Central memory CD8-positive, alpha-beta T cell (primary cell): ENCODE measurements at regions not wholly inside any gene's neighbourhood (a gene's known extent, or its start where the extent isn't known, plus 50 kb on each side); places are given as distances from the start of the nearest gene placed in this dataset.
"Not testable (repeated sequence)": the region's sequence is repeated elsewhere in the genome, so short reads cannot be mapped to it uniquely, and the experiment has no call there.

ENCODE experiments used
- ATAC-seq: fragments of 150-1000 bp; cut with Tn5 transposase; replicated peaks from 2 replicates; pipeline ENCODE4 v1.10.0; 2022; ENCODE audit warnings: mild to moderate bottlenecking, moderate FRiP score, moderate number of reproducible peaks; ENCODE audit not compliant: poor library complexity, severe bottlenecking; ENCODE audit errors: extremely low read depth
- DNase-seq, 2 donors: peaks; one replicate each; pipeline ENCODE4 v3.0.0; 2021; ENCODE audit warnings: low spot score in 2 of 2
- H3K27ac Mint-ChIP-seq: one replicate; pipeline ENCODE4 v1.8.0; 2022; ENCODE audit warnings: low read depth, mild to moderate bottlenecking, moderate library complexity, mixed read lengths
- H3K27me3 Mint-ChIP-seq: one replicate; pipeline ENCODE4 v1.8.0; 2022; ENCODE audit warnings: mixed read lengths
- H3K36me3 Mint-ChIP-seq: one replicate; pipeline ENCODE4 v1.8.0; 2022; ENCODE audit warnings: mild to moderate bottlenecking, moderate library complexity, mixed read lengths; ENCODE audit not compliant: insufficient read depth
- H3K4me1 Mint-ChIP-seq: one replicate; pipeline ENCODE4 v1.8.0; 2022; ENCODE audit warnings: mixed read lengths
- H3K4me3 Mint-ChIP-seq: one replicate; pipeline ENCODE4 v1.8.0; 2022; ENCODE audit warnings: mild to moderate bottlenecking, moderate library complexity, mixed read lengths
- H3K9me3 Mint-ChIP-seq: one replicate; pipeline ENCODE4 v1.8.0; 2022; ENCODE audit warnings: mixed read lengths

DNA sequence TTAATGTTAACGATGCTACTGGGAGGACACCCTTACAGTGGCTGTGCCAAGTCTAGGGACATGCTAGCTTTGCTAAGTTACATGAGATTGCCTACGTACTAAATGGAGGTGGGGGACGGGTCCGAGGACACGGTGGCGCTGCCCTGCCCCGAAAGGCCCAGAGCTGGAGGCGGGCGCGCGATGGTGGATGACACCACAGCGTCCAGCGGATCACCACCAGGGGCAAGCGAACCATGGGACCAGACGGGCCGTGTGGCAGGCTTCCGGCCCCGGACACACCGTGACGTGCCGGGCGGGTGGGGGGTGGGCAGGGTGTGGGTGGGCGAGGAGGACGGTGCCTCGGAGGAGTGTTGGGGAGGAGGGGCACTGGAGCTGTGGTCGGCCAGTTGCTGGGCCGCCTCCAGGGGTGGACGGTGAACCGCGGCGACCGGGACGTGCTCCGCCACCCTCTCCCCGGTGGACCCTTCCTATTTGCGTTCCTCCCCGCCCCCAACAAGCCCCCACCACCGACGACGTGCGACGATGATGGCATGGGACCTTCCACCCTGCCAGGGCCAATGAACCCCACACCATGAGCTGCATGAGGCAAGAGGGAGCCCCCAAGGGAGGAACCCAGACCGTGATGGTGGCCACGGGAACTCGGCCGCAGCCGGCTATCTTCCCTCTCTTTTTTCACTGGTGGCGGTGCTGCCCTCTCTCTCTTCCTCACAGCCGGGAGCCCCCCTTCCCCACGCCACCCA is 773.3 kb upstream of the DEFB115 start:
- H3K27ac Mint-ChIP-seq: no peak overlapping the region
- H3K36me3 Mint-ChIP-seq: peaks cover 3% of the 10 kb centered on the region
- H3K27me3 Mint-ChIP-seq: peaks cover 6% of the 10 kb centered on the region
- H3K9me3 Mint-ChIP-seq: peaks cover 14% of the 10 kb centered on the region
- ATAC-seq (no peak), DNase-seq (no peak)
- H3K4me1 Mint-ChIP-seq: no peaks in the 10 kb centered on the region
- no peak overlapping the region for H3K4me3 Mint-ChIP-seq

DNA sequence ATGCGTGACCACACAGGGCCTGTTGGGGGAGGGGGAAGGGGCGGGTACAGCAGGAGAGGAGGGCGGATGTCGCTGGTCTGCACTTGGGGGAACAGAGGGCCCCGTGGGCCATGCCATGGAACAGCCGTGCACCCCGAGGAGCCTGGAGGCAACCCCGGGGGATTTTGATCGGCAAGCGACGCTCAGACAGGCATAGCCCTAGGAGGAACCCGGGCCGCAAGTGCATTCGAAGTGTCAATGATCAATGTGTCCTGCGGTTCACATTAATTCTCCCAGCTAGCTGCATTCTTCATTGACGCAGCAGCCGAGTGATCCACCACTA is 772.8 kb upstream of the DEFB115 start:
- DNase-seq (no peak), ATAC-seq (no peak)
- peaks cover 3% of the 10 kb centered on the region for H3K36me3 Mint-ChIP-seq
- no peak overlapping the region for H3K27ac Mint-ChIP-seq
- H3K4me1 Mint-ChIP-seq: no peaks in the 10 kb centered on the region
- peaks cover 6% of the 10 kb centered on the region for H3K27me3 Mint-ChIP-seq
- H3K4me3 Mint-ChIP-seq: no peak overlapping the region
- peaks cover 14% of the 10 kb centered on the region for H3K9me3 Mint-ChIP-seq

- peaks cover 14% of the 10 kb centered on the region for H3K9me3 Mint-ChIP-seq
- DNase-seq (no peak), ATAC-seq (no peak)
- no peak overlapping the region for H3K4me3 Mint-ChIP-seq
- H3K36me3 Mint-ChIP-seq: peaks cover 3% of the 10 kb centered on the region
- no peaks in the 10 kb centered on the region for H3K4me1 Mint-ChIP-seq
- peaks cover 6% of the 10 kb centered on the region for H3K27me3 Mint-ChIP-seq
- H3K27ac Mint-ChIP-seq: peak overlapping the region; percentile 55
Measured at GRCh38 chr20:30485331-30486102, 771.9 kb upstream of the DEFB115 start.

DNA sequence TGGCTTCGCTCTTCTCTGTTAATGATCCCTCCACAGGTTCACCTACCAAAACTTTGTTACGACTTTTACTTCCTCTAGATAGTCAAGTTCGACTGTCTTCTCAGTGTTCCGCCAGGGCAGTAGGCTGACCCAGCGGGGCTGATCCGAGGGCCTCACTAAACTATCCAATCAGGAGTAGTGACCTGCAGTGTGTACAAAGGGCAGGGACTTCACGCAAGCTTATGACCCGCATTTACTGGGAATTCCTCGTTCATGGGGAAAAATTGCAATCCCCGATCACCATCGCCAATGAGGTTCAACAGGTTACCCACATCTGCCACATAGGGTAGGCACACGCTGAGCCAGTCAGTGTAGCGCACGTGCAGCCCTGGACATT is 771.4 kb upstream of the DEFB115 start:
- H3K9me3 Mint-ChIP-seq: peaks cover 18% of the 10 kb centered on the region
- ATAC-seq: no peak
- DNase-seq: no peak
- peaks cover 6% of the 10 kb centered on the region for H3K27me3 Mint-ChIP-seq
- peak overlapping the region; percentile 55 for H3K27ac Mint-ChIP-seq
- H3K4me3 Mint-ChIP-seq: no peak overlapping the region
- H3K36me3 Mint-ChIP-seq: peaks cover 3% of the 10 kb centered on the region
- no peaks in the 10 kb centered on the region for H3K4me1 Mint-ChIP-seq

GRCh38 chr20:30487461-30487860 is 770.0 kb upstream of the DEFB115 start:
- not testable (repeated sequence) for H3K27ac Mint-ChIP-seq, ATAC-seq
- H3K9me3 Mint-ChIP-seq: peaks cover 19% of the 10 kb centered on the region

DNA sequence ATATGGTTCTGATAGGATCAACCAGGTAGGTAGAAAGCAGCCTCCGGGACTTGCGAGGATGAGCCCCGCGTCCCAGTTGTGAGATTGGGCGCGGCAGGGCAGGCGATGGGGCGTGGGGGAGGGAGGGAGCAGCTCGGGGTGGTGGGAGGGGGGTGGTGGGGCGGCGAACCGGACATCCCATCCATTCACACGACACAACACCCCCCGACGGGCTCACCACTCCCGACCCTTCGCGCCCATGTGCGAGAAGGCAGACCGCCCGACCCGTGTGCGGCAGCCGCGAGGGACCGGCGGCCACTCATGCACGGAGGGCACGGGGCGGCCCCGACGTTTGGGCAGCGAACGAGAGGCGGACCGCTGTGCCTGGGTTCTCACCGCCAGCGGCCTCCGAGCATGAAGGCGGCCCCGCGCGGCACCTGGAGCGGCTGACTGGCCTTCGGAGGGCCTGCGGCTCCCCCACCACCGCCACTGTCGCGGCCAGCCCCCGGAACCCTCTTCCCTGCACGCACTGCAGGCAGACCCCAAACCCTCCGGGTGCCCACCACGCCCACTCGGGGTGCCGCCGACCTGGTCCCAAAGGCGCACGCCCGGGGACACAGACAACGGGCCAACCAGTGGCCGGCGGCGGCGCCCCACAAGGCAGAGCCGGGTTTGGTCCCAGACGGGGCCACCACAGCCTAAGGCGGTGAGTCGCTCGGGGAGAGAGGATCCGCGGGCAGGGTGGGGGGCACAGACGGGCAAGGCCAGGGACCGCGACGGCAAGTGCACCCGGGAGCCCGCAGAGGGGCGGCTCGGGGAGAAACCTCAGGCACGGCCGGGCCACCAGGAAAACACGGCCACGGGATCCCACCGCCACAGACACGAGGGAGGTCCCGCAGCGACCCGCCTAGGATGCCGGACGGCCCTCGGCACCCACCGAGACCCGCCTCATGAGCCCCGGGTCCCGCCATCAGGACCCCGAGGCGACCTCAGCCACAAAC is 769.2 kb upstream of the DEFB115 start:
- H3K36me3 Mint-ChIP-seq: peaks cover 3% of the 10 kb centered on the region
- ATAC-seq: no peak
- DNase-seq: no peak
- H3K27me3 Mint-ChIP-seq: peaks cover 6% of the 10 kb centered on the region
- no peaks in the 10 kb centered on the region for H3K4me1 Mint-ChIP-seq
- no peak overlapping the region for H3K27ac Mint-ChIP-seq
- H3K9me3 Mint-ChIP-seq: peaks cover 19% of the 10 kb centered on the region
- H3K4me3 Mint-ChIP-seq: no peak overlapping the region

More at GRCh38 chr20:30487461-30487860, 770.0 kb upstream of the DEFB115 start:
- not testable (repeated sequence) for H3K36me3 Mint-ChIP-seq, H3K4me3 Mint-ChIP-seq, H3K27me3 Mint-ChIP-seq, H3K4me1 Mint-ChIP-seq, DNase-seq

DNA sequence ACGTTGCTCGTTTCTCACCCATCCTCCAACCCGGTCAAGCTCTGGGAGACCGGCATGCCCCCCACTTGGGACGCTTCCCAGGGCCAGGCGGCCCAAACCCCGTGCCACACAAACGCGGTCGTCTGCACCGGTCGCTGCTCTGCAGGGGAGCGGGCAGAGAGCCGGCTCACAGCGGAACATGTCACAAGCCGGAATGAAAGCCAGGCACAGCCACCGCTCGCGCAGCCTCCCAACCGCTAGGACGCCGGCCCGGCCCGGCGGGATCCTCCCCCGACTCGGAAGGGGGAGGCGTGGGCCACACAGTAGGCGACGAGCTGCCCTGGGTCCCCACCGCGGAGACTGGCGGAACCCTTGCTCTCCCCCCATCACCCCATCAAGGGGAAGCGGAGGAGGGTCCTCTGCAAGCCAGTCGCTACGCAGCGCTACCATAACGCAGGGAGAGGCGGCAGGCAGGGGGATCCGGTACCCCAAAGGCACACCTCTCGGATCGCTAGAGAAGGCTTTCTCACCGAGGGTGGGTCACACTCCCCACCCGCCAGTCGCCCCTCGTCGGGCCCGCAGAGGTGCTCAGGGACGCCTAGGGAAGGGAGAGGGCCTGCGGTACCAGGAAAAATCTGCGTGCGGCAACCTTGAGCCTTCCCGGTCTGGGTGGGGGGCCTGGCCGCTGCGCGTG is 768.4 kb upstream of the DEFB115 start:
- Mint-ChIP-seq H3K9me3 (peaks cover 11% of the 10 kb centered on the region), H3K27me3 (peaks cover 6% of the 10 kb centered on the region), H3K4me3 (no peak overlapping the region), H3K27ac (no peak overlapping the region), H3K36me3 (peaks cover 3% of the 10 kb centered on the region), H3K4me1 (no peaks in the 10 kb centered on the region)
- DNase-seq: no peak
- no peak for ATAC-seq

DNA sequence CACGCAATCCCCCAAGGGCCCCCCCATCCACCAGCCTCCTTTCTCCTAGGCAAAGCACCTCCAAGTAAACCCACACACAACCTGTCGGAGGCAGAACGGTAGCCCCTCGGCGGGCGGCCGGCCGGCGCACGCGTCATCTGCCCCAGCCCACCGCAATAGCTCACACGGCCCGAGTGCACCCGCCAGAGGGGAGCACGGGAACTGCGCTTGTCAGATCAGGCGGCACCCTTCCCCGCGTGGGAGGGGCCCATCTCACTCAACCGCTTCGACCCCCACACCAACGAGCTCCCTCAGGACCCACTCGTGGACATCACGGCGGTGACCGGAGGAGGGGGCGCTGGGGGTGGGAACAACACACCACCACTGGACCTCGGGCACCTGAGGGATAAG is 767.9 kb upstream of the DEFB115 start:
- no peak overlapping the region for H3K27ac Mint-ChIP-seq
- no peak overlapping the region for H3K4me3 Mint-ChIP-seq
- H3K36me3 Mint-ChIP-seq: peaks cover 3% of the 10 kb centered on the region
- ATAC-seq (no peak), DNase-seq (no peak)
- no peaks in the 10 kb centered on the region for H3K4me1 Mint-ChIP-seq
- H3K27me3 Mint-ChIP-seq: peaks cover 6% of the 10 kb centered on the region
- peaks cover 11% of the 10 kb centered on the region for H3K9me3 Mint-ChIP-seq

GRCh38 chr20:30491016-30491415 is 766.4 kb upstream of the DEFB115 start:
- Mint-ChIP-seq H3K36me3 (peaks cover 3% of the 10 kb centered on the region), H3K9me3 (peaks cover 8% of the 10 kb centered on the region), H3K4me3 (no peak overlapping the region), H3K27me3 (peaks cover 6% of the 10 kb centered on the region), H3K27ac (no peak overlapping the region), H3K4me1 (no peaks in the 10 kb centered on the region)
- no peak for ATAC-seq
- DNase-seq: no peak

DNA sequence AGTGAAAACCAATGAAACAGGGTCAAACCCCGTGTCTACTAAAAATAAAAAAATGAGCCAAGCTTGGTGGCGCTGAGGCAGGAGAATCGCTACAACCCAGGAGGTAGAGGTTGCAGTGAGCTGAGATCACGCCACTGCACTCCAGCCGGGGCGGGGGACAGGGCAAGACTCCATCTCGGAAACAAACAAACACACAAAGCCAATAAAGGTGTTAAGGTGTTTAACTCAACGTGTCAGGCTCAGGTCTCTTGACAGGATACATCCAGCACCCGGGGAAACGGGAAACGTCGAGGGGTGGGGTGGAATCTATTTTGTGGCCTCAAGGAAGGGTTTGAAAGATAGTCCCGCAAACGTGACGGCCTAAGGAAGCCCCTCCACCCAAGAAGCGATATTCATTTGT is 760.8 kb upstream of the DEFB115 start:
- not testable (repeated sequence) for DNase-seq, H3K27ac Mint-ChIP-seq, ATAC-seq, H3K9me3 Mint-ChIP-seq, H3K36me3 Mint-ChIP-seq, H3K27me3 Mint-ChIP-seq, H3K4me1 Mint-ChIP-seq, H3K4me3 Mint-ChIP-seq

DNA sequence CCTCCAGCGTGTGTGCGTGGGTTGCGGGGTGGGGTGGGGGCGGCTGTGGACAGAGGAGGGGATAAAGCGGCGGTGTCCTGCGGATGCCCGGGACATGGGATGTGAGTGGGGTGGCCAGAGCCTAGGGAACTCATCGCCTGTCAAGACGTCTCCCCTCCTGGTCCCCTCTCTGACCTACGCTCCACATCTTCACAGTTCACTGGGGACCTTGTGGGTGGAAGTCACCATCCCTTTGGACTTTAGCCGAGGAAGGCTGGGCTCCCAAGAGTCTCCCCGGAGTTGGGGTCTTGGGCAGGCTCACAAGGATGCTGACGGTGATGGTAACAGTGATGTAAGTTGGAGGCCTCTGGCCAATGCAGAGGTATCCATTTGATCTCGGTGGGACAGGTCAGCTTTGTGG is 760.3 kb upstream of the DEFB115 start:
- not testable (repeated sequence) for DNase-seq, H3K4me3 Mint-ChIP-seq, H3K27me3 Mint-ChIP-seq, H3K27ac Mint-ChIP-seq, ATAC-seq, H3K36me3 Mint-ChIP-seq, H3K9me3 Mint-ChIP-seq, H3K4me1 Mint-ChIP-seq

GRCh38 chr20:30499123-30499522 is 758.3 kb upstream of the DEFB115 start:
- Mint-ChIP-seq H3K27ac (no peak overlapping the region), H3K9me3 (no peaks in the 10 kb centered on the region), H3K27me3 (no peaks in the 10 kb centered on the region), H3K36me3 (no peaks in the 10 kb centered on the region), H3K4me3 (no peak overlapping the region), H3K4me1 (no peaks in the 10 kb centered on the region)
- DNase-seq (no peak), ATAC-seq (no peak)
